ENCODE measurements at regions not wholly inside any gene's neighbourhood (a gene's known extent, or its start where the extent isn't known, plus 50 kb on each side); places are given as distances from the start of the nearest gene placed in this dataset.

- H3K4me3 Mint-ChIP-seq (ENCODE audit: unreplicated experiment) = no peak overlapping the region
- no peak overlapping the region for H3K27ac Mint-ChIP-seq (ENCODE audit: low read depth, unreplicated experiment)
- peak; percentile 13 for DNase-seq (ENCODE audit: unreplicated experiment)
- no peaks in the 10 kb centered on the region for H3K9me3 Mint-ChIP-seq (ENCODE audit: unreplicated experiment)
- H3K4me1 Mint-ChIP-seq (ENCODE audit: insufficient read depth, unreplicated experiment) = peaks cover 5% of the 10 kb centered on the region
- no peak for TF ChIP-seq CTCF (IDR thresholded peaks at IDR 0.05; ENCODE audit: unreplicated experiment)
- intact Hi-C loops (cut with micrococcal nuclease) = no loop called here
- ChIA-PET CTCF (interaction anchor here (0.6 kb wide), 2 partner anchors 31 to 165 kb away, joined by 3 to 4 read pairs; no protein-coding TSS in a partner anchor), POLR2A (no interaction called here)
- no peaks in the 10 kb centered on the region for H3K27me3 Mint-ChIP-seq (ENCODE audit: insufficient read depth, unreplicated experiment)
- BruUV-seq (replicated peaks) = no TSS peak
- no peaks in the 10 kb centered on the region for H3K36me3 Mint-ChIP-seq (ENCODE audit: insufficient read depth, unreplicated experiment)
Observed at GRCh38 chr1:195415584-195415983, 1192.7 kb downstream of the KCNT2 start.

- H3K9me3 Mint-ChIP-seq (ENCODE audit: unreplicated experiment) = peaks cover 10% of the 10 kb centered on the region
- no peaks in the 10 kb centered on the region for H3K36me3 Mint-ChIP-seq (ENCODE audit: insufficient read depth, unreplicated experiment)
- H3K4me3 Mint-ChIP-seq (ENCODE audit: unreplicated experiment) = no peak overlapping the region
- H3K4me1 Mint-ChIP-seq (ENCODE audit: insufficient read depth, unreplicated experiment) = no peaks in the 10 kb centered on the region
- BruUV-seq (replicated peaks) = no TSS peak
- intact Hi-C loops (cut with micrococcal nuclease) = no loop called here
- no peak for TF ChIP-seq CTCF (IDR thresholded peaks at IDR 0.05; ENCODE audit: unreplicated experiment)
- CTCF ChIA-PET = no interaction called here
- no peak for DNase-seq (ENCODE audit: unreplicated experiment)
- H3K27ac Mint-ChIP-seq (ENCODE audit: low read depth, unreplicated experiment) = no peak overlapping the region
- H3K27me3 Mint-ChIP-seq (ENCODE audit: insufficient read depth, unreplicated experiment) = no peaks in the 10 kb centered on the region
- POLR2A ChIA-PET = no interaction called here
Observed at GRCh38 chr1:195394567-195394966, 1213.7 kb downstream of the KCNT2 start.

GRCh38 chr1:195376190-195376589 is 1232.0 kb downstream of the KCNT2 start:
- Mint-ChIP-seq H3K36me3 (ENCODE audit: insufficient read depth, unreplicated experiment) (no peaks in the 10 kb centered on the region), H3K27me3 (ENCODE audit: insufficient read depth, unreplicated experiment) (no peaks in the 10 kb centered on the region), H3K4me3 (ENCODE audit: unreplicated experiment) (no peak overlapping the region), H3K4me1 (ENCODE audit: insufficient read depth, unreplicated experiment) (no peaks in the 10 kb centered on the region), H3K9me3 (ENCODE audit: unreplicated experiment) (no peaks in the 10 kb centered on the region), H3K27ac (ENCODE audit: low read depth, unreplicated experiment) (no peak overlapping the region)
- ChIA-PET CTCF (interaction anchor here (0.5 to 1.6 kb wide), 15 partner anchors 10 to 1246 kb away, joined by 3 to 10 read pairs (median 4); no protein-coding TSS in a partner anchor), POLR2A (interaction anchor here (0.6 to 0.7 kb wide), 2 partner anchors 21 to 48 kb away, joined by 3 read pairs; no protein-coding TSS in a partner anchor)
- TF ChIP-seq CTCF (IDR thresholded peaks at IDR 0.05; ENCODE audit: unreplicated experiment) = peak; percentile 15
- intact Hi-C loops (cut with micrococcal nuclease) = no loop called here
- peak; percentile 25 for DNase-seq (ENCODE audit: unreplicated experiment)
- no TSS peak for BruUV-seq (replicated peaks)

- H3K9me3 Mint-ChIP-seq (ENCODE audit: unreplicated experiment) = no peaks in the 10 kb centered on the region
- CTCF ChIA-PET = interaction anchor here (0.7 kb wide), 1 partner anchor 77 kb away, joined by 3 read pairs; no protein-coding TSS in a partner anchor
- H3K4me1 Mint-ChIP-seq (ENCODE audit: insufficient read depth, unreplicated experiment) = no peaks in the 10 kb centered on the region
- intact Hi-C loops (cut with micrococcal nuclease) = no loop called here
- H3K36me3 Mint-ChIP-seq (ENCODE audit: insufficient read depth, unreplicated experiment) = no peaks in the 10 kb centered on the region
- no peak for TF ChIP-seq CTCF (IDR thresholded peaks at IDR 0.05; ENCODE audit: unreplicated experiment)
- POLR2A ChIA-PET = no interaction called here
- no peak for DNase-seq (ENCODE audit: unreplicated experiment)
- H3K27ac Mint-ChIP-seq (ENCODE audit: low read depth, unreplicated experiment) = no peak overlapping the region
- BruUV-seq (replicated peaks) = no TSS peak
- H3K27me3 Mint-ChIP-seq (ENCODE audit: insufficient read depth, unreplicated experiment) = no peaks in the 10 kb centered on the region
- no peak overlapping the region for H3K4me3 Mint-ChIP-seq (ENCODE audit: unreplicated experiment)
Observed at GRCh38 chr1:195373856-195374255, 1234.4 kb downstream of the KCNT2 start.
